GM19035 (cell line): ENCODE measurements at regions not wholly inside any gene's neighbourhood (a gene's known extent, or its start where the extent isn't known, plus 50 kb on each side); places are given as distances from the start of the nearest gene placed in this dataset.

Experiments used
- ATAC-seq: cut with Tn5 transposase; IDR thresholded peaks from one replicate; pipeline ENCODE4 v1.9.1; 2021; ENCODE audit not compliant: unreplicated experiment

GRCh38 chr5:67536866-67537265 lies 340.3 kb upstream of the CD180 start:
- ATAC-seq = no peak

- ATAC-seq = no peak
Observed at GRCh38 chr5:67530609-67531255, 334.1 kb upstream of the CD180 start.

- no peak for ATAC-seq
Observed at GRCh38 chr5:67528953-67529352, 332.4 kb upstream of the CD180 start.

- ATAC-seq = no peak
Observed at GRCh38 chr5:67526793-67527192, 330.2 kb upstream of the CD180 start.

GRCh38 chr5:67520161-67520908 lies 323.7 kb upstream of the CD180 start:
- no peak for ATAC-seq

GRCh38 chr5:67518227-67518626 lies 321.6 kb upstream of the CD180 start:
- no peak for ATAC-seq

- no peak for ATAC-seq
Observed at GRCh38 chr5:67516948-67517565, 320.5 kb upstream of the CD180 start.

- no peak for ATAC-seq
Observed at GRCh38 chr5:67515762-67516161, 319.2 kb upstream of the CD180 start.

GRCh38 chr5:67515020-67515689 lies 318.6 kb upstream of the CD180 start:
- ATAC-seq = no peak

- ATAC-seq = no peak
Observed at GRCh38 chr5:67512758-67513157, 316.2 kb upstream of the CD180 start.

- ATAC-seq = no peak
Observed at GRCh38 chr5:67511911-67512310, 315.3 kb upstream of the CD180 start.

GRCh38 chr5:67510204-67510603 lies 313.6 kb upstream of the CD180 start:
- ATAC-seq = no peak

GRCh38 chr5:67509402-67510186 lies 313.0 kb upstream of the CD180 start:
- no peak for ATAC-seq

GRCh38 chr5:67506241-67506640 lies 309.6 kb upstream of the CD180 start:
- ATAC-seq = no peak

- no peak for ATAC-seq
Observed at GRCh38 chr5:67502951-67503350, 306.4 kb upstream of the CD180 start.

GRCh38 chr5:67496051-67496450 lies 299.5 kb upstream of the CD180 start:
- ATAC-seq = no peak

GRCh38 chr5:67495072-67495471 lies 298.5 kb upstream of the CD180 start:
- no peak for ATAC-seq

- no peak for ATAC-seq
Observed at GRCh38 chr5:67494186-67494855, 297.7 kb upstream of the CD180 start.

GRCh38 chr5:67493676-67494075 lies 297.1 kb upstream of the CD180 start:
- ATAC-seq = no peak

GRCh38 chr5:67490543-67491321 lies 294.1 kb upstream of the CD180 start:
- no peak for ATAC-seq
